Keratinocyte (primary cell): ENCODE measurements at regions not wholly inside any gene's neighbourhood (a gene's known extent, or its start where the extent isn't known, plus 50 kb on each side); places are given as distances from the start of the nearest gene placed in this dataset.

Source experiments
- DNase-seq: peaks from one replicate; pipeline ENCODE4 v3.0.0-alpha.2; 2011; ENCODE audit warnings: low read depth, missing footprints, low spot score
- FAIRE-seq: peaks from 2 replicates; lab custom pipeline; 2011; peaks lifted over from hg19 to GRCh38; lab: Jason Lieb, UNC
- H2AFZ ChIP-seq: 2 replicates; pipeline ENCODE4 v1.6.0; 2012; ENCODE audit warnings: low read length, control low read depth, inconsistent platforms; ENCODE audit not compliant: control insufficient read depth
- H3K27ac ChIP-seq: 2 replicates; pipeline ENCODE4 v1.5.1; 2011; ENCODE audit warnings: low read length; ENCODE audit not compliant: control insufficient read depth, insufficient read depth
- H3K27me3 ChIP-seq: 3 replicates; pipeline ENCODE4 v1.6.0; 2011; ENCODE audit warnings: low read length; ENCODE audit not compliant: control insufficient read depth, insufficient read depth; ENCODE audit errors: extremely low read depth
- H3K36me3 ChIP-seq, 2 experiments: 2 replicates in 1 of 2; 3 replicates in 1 of 2; pipeline ENCODE4 v1.5.1; 2011; ENCODE audit warnings: low read length in 2 of 2, mild to moderate bottlenecking in 1 of 2; ENCODE audit not compliant: control insufficient read depth in 2 of 2, insufficient read depth in 2 of 2; ENCODE audit errors: extremely low read depth in 1 of 2
- H3K4me1 ChIP-seq: 3 replicates; pipeline ENCODE4 v1.5.1; 2011; ENCODE audit warnings: low read length; ENCODE audit not compliant: control insufficient read depth, insufficient read depth; ENCODE audit errors: extremely low read depth
- H3K4me2 ChIP-seq: 3 replicates; pipeline ENCODE4 v1.6.0; 2011; ENCODE audit warnings: low read depth, low read length; ENCODE audit not compliant: control insufficient read depth, insufficient read depth; ENCODE audit errors: extremely low read depth
- H3K4me3 ChIP-seq, 3 experiments: fragments of 200-600 bp in 1 of 3; sonication (generic) in 1 of 3; 2 replicates in 2 of 3; 3 replicates in 1 of 3; pipeline ENCODE4 v1.5.1; 2011 to 2016; ENCODE audit warnings: low read length in 3 of 3, mild to moderate bottlenecking in 3 of 3, control low read depth in 2 of 3, inconsistent platforms in 1 of 3, low read depth in 1 of 3, mixed read lengths in 1 of 3, mixed run types in 1 of 3, moderate library complexity in 1 of 3; ENCODE audit not compliant: control insufficient read depth in 2 of 3, insufficient read depth in 2 of 3; ENCODE audit errors: extremely low read depth in 1 of 3
- H3K79me2 ChIP-seq: 2 replicates; pipeline ENCODE4 v1.6.0; 2012; ENCODE audit warnings: low read length; ENCODE audit not compliant: control insufficient read depth, insufficient read depth
- H3K9ac ChIP-seq: 3 replicates; pipeline ENCODE4 v1.6.0; 2011; ENCODE audit warnings: low read length; ENCODE audit not compliant: control insufficient read depth, insufficient read depth; ENCODE audit errors: extremely low read depth
- H3K9me1 ChIP-seq: 3 replicates; pipeline ENCODE4 v1.6.0; 2011; ENCODE audit warnings: low read length; ENCODE audit not compliant: control insufficient read depth, insufficient read depth; ENCODE audit errors: extremely low read depth
- H3K9me3 ChIP-seq: 2 replicates; pipeline ENCODE4 v1.5.1; 2012; ENCODE audit warnings: low read depth, low read length; ENCODE audit not compliant: control insufficient read depth
- H4K20me1 ChIP-seq: 3 replicates; pipeline ENCODE4 v1.6.0; 2011; ENCODE audit warnings: low read length; ENCODE audit not compliant: control insufficient read depth, insufficient read depth; ENCODE audit errors: extremely low read depth
- CTCF ChIP-seq, 3 experiments: IDR thresholded peaks in 1 of 3; conservative IDR thresholded peaks in 1 of 3; optimal IDR thresholded peaks in 1 of 3; 2 replicates in 2 of 3; 3 replicates in 1 of 3; pipeline versions ENCODE3 to v1.5.1; 2011; ENCODE audit warnings: low read length in 3 of 3, mild to moderate bottlenecking in 3 of 3, moderate library complexity in 2 of 3, control low read depth in 1 of 3, inconsistent platforms in 1 of 3; ENCODE audit not compliant: insufficient read depth in 2 of 3; ENCODE audit errors: extremely low read depth in 1 of 3
- EZH2 ChIP-seq: IDR thresholded peaks from one replicate; pipeline ENCODE4 v1.6.1; 2012; ENCODE audit warnings: inconsistent platforms, mild to moderate bottlenecking, low read length, moderate library complexity
- dilution Hi-C: fragments of 300-500 bp; cut with MboI; formaldehyde crosslinking; loops from one replicate; pipeline ENCODE4 v1.7.0; 2020; ENCODE audit warnings: low sequenced_read_pairs; ENCODE audit not compliant: extremely low pct_ligation_motif_present

GRCh38 chr10:64369885-64370773 is 848.9 kb downstream of the REEP3 start:
- no peaks in the 10 kb centered on the region for H3K9me1 ChIP-seq
- no peaks in the 10 kb centered on the region for H3K79me2 ChIP-seq
- dilution Hi-C loops: no loop called here
- no peak overlapping the region for H2AFZ ChIP-seq
- no peaks in the 10 kb centered on the region for H3K27me3 ChIP-seq
- no peaks in the 10 kb centered on the region for H3K4me1 ChIP-seq
- H3K9me3 ChIP-seq: no peaks in the 10 kb centered on the region
- no peak overlapping the region for H3K4me3 ChIP-seq
- TF ChIP-seq CTCF (optimal IDR thresholded peaks at IDR 0.05 in 1 of 3, IDR thresholded peaks at IDR 0.05 in 1 of 3, conservative IDR thresholded peaks at IDR 0.05 in 1 of 3; ENCODE audit: extremely low read depth in 1 of 3, insufficient read depth in 2 of 3, low read length in 3 of 3) (no peak), EZH2 (no peak)
- no peak overlapping the region for H3K4me2 ChIP-seq
- H3K36me3 ChIP-seq: no peaks in the 10 kb centered on the region
- H4K20me1 ChIP-seq: no peaks in the 10 kb centered on the region
- H3K9ac ChIP-seq: no peak overlapping the region
- no peak overlapping the region for H3K27ac ChIP-seq
- FAIRE-seq: no peak
- no peak for DNase-seq

- Histone ChIP-seq H4K20me1 (no peaks in the 10 kb centered on the region), H3K4me1 (no peaks in the 10 kb centered on the region), H3K27ac (no peak overlapping the region), H3K36me3 (no peaks in the 10 kb centered on the region), H3K9me3 (no peaks in the 10 kb centered on the region), H3K9me1 (no peaks in the 10 kb centered on the region), H3K9ac (no peak overlapping the region), H3K27me3 (no peaks in the 10 kb centered on the region), H3K79me2 (no peaks in the 10 kb centered on the region), H2AFZ (no peak overlapping the region), H3K4me3 (no peak overlapping the region), H3K4me2 (no peak overlapping the region)
- FAIRE-seq: no peak
- dilution Hi-C loops: no loop called here
- no peak for DNase-seq
- no peak for TF ChIP-seq CTCF (optimal IDR thresholded peaks at IDR 0.05 in 1 of 3, IDR thresholded peaks at IDR 0.05 in 1 of 3, conservative IDR thresholded peaks at IDR 0.05 in 1 of 3; ENCODE audit: extremely low read depth in 1 of 3, insufficient read depth in 2 of 3, low read length in 3 of 3)
- TF ChIP-seq EZH2: no peak
Measured at GRCh38 chr10:64374346-64374745, 853.1 kb downstream of the REEP3 start.
